ENCODE measurements at regions not wholly inside any gene's neighbourhood (a gene's known extent, or its start where the extent isn't known, plus 50 kb on each side); places are given as distances from the start of the nearest gene placed in this dataset.

GRCh38 chr17:33981711-33982601, 273.1 kb upstream of the CCL2 start:
- H3K27ac ChIP-seq (ENCODE audit: insufficient read depth, low read depth, low read length) = no peak overlapping the region
- TF ChIP-seq JUN (IDR thresholded peaks at IDR 0.05; ENCODE audit: borderline replicate concordance, insufficient read depth, insufficient read length, low read depth) (no peak), MAX (IDR thresholded peaks at IDR 0.05; ENCODE audit: insufficient read depth, insufficient read length) (no peak), EZH2 (IDR thresholded peaks at IDR 0.05; ENCODE audit: borderline replicate concordance, low read depth, low read length, severe bottlenecking) (no peak), FOS (IDR thresholded peaks at IDR 0.05; ENCODE audit: borderline replicate concordance, insufficient read depth, low read length) (no peak), POLR2AphosphoS5 (IDR thresholded peaks at IDR 0.05; ENCODE audit: insufficient read depth, low read depth, low read length) (no peak), POLR2A (IDR thresholded peaks at IDR 0.05; ENCODE audit: low read depth, low read length) (no peak), GATA2 (IDR thresholded peaks at IDR 0.05; ENCODE audit: insufficient read depth, insufficient read length, low read depth, low read length) (no peak), MYC (IDR thresholded peaks at IDR 0.05; ENCODE audit: low read depth, low read length) (no peak), CTCF (IDR thresholded peaks at IDR 0.05; ENCODE audit: extremely low read depth in 1 of 2, insufficient read depth in 1 of 2, low read depth in 1 of 2, low read length in 2 of 2) (no peak)
- POLR2A ChIA-PET = no interaction called here
- H3K4me3 ChIP-seq (replicated peaks in 1 of 3; ENCODE audit: insufficient read depth in 1 of 3, low read depth in 1 of 3, low read length in 3 of 3) = no peak overlapping the region
- H3K4me2 ChIP-seq (ENCODE audit: insufficient read depth, low read length) = no peak overlapping the region
- H3K9ac ChIP-seq (replicated peaks; ENCODE audit: extremely low read depth, insufficient read depth, low read length) = no peak overlapping the region
- no peak for DNase-seq (ENCODE audit: low read depth, low spot score)
- H3K79me2 ChIP-seq (ENCODE audit: control insufficient read depth, insufficient read depth, low read length) = no peaks in the 10 kb centered on the region
- CTCF ChIA-PET = no interaction called here
- intact Hi-C loops (cut with micrococcal nuclease) (loop anchor here (10.0 kb wide), 1 partner anchor 57 kb away; no protein-coding TSS in a partner anchor), dilution Hi-C loops (cut with MboI; ENCODE audit: extremely low pct_ligation_motif_present, low sequenced_read_pairs) (no loop called here)
- H4K20me1 ChIP-seq (replicated peaks; ENCODE audit: control insufficient read depth, extremely low read depth, insufficient read depth, low read length) = no peaks in the 10 kb centered on the region
- no peak overlapping the region for H2AFZ ChIP-seq (ENCODE audit: low read depth, low read length)
- H3K9me3 ChIP-seq (replicated peaks; ENCODE audit: control insufficient read depth, insufficient read depth, low read length) = no peaks in the 10 kb centered on the region
- H3K9me1 ChIP-seq (replicated peaks; ENCODE audit: control insufficient read depth, extremely low read depth, insufficient read depth, low read length) = no peaks in the 10 kb centered on the region
- no peaks in the 10 kb centered on the region for H3K36me3 ChIP-seq (ENCODE audit: control insufficient read depth in 2 of 2, extremely low read depth in 1 of 2, insufficient read depth in 2 of 2, low read length in 2 of 2)
- H3K4me1 ChIP-seq (ENCODE audit: control insufficient read depth, extremely low read depth, insufficient read depth, low read length) = no peaks in the 10 kb centered on the region
- no peaks in the 10 kb centered on the region for H3K27me3 ChIP-seq (ENCODE audit: control insufficient read depth in 2 of 2, insufficient read depth in 2 of 2, low read length in 2 of 2)
- BruUV-seq (replicated peaks) = no TSS peak
- no peak for FAIRE-seq

All from endothelial cell of umbilical vein (primary cell).